Loucy (cell line): ENCODE measurements at regions not wholly inside any gene's neighbourhood (a gene's known extent, or its start where the extent isn't known, plus 50 kb on each side); places are given as distances from the start of the nearest gene placed in this dataset.

Source experiments
- CTCF ChIP-seq: fragments of 200-600 bp; sonication (generic); conservative IDR thresholded peaks from 2 replicates; pipeline ENCODE4 v1.5.1; 2014; ENCODE audit warnings: mild to moderate bottlenecking, antibody characterized with exemption, low read length
- EZH2phosphoT487 ChIP-seq: fragments of 200-600 bp; IDR thresholded peaks from 2 replicates; pipeline ENCODE4 v1.6.1; 2018; ENCODE audit warnings: antibody characterized with exemption, mild to moderate bottlenecking, moderate library complexity, borderline replicate concordance

GRCh38 chr4:180489787-180490186, 1753.4 kb upstream of the TENM3 start:
- no peak for TF ChIP-seq CTCF
- TF ChIP-seq EZH2phosphoT487: no peak
